NCI-H1105 treated with DMSO at 0.1 percent for 48 hours (cell line): ENCODE measurements at regions not wholly inside any gene's neighbourhood (a gene's known extent, or its start where the extent isn't known, plus 50 kb on each side); places are given as distances from the start of the nearest gene placed in this dataset.
"Not testable (repeated sequence)": the region's sequence is repeated elsewhere in the genome, so short reads cannot be mapped to it uniquely, and the experiment has no call there.

Source experiments
- DNase-seq: peaks from one replicate; lab custom pipeline; 2025; lab: John Stamatoyannopoulos, UW

- DNase-seq: no peak
Observed at GRCh38 chr11:41713030-41713429, 253.6 kb upstream of the LRRC4C start.

DNA sequence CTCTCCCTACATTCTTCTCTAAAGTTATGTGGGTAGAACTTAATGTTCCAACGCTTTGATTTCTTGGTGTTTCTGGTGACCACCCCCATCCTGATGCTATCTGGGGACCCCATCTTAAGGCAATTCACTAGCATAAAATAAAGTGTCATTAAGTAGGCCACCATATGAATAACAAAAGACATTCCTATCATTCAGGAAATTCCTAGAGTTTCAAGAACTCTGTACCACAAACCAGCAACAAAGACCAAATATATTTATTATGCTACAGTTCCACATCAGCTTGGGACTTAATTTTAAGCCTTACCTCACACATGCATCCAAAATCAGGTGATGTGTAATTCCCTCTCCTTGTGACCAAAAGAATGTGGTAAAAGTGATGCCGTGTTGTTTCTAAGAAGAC lies 254.6 kb upstream of the LRRC4C start:
- DNase-seq: no peak

DNA sequence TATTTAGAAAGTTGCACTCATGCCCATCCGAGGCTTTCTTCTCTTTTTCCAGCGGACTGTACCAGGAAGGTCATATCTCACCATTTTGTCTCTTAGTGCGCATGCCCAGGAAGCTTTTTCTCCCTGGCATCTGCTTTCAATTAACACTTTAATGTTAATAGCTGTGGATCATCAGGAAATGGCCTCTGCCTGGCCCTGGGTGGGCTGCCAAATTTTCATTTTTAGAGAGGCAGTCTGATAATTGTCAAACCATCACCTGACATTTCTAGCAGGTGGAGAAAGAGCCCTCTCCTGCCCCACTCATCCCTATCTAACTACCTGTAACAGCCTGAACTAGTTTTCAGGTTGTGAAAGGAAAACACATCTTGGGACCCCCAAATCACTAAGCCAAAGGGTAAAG lies 257.4 kb upstream of the LRRC4C start:
- DNase-seq: peak; percentile 51

DNA sequence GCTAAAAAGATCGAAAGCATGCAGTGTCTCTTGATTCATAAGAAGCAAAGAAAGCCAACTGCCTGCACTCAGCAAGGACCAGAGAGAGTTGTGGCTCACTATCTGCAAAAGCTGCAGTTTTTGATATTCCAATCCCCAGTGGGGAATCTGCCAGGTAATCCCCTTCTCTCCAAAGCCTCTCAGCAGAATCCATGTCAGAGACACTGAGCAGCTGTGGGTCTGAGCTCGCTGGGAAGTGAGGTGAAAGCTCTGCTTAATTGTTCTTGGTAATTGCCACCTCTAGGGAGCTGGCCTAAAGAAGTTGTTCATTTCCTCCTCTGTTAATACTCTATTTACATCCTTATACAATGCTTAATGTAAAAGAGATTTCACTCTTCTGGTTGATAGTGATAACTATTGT lies 261.3 kb upstream of the LRRC4C start:
- peak; percentile 16 for DNase-seq

DNA sequence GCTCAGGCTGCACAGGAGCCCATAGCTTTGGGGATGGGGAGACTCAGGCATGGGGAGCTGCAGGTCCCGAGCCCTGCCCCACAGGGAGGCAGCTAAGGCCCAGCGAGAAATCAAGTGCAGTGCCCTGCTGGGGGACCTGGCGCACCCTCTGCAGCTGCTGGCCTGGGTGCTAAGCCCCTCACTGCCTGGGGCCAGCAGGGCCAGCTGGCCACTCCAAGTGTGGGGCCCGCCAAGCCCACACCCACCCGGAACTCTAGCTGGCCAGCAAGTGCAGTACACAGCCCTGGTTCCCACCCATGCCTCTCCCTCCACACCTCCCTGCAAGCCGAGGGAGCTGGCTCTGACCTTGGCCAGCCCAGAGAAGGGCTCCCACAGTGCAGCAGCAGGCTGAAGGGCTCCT lies 268.7 kb upstream of the LRRC4C start:
- DNase-seq: not testable (repeated sequence)

DNA sequence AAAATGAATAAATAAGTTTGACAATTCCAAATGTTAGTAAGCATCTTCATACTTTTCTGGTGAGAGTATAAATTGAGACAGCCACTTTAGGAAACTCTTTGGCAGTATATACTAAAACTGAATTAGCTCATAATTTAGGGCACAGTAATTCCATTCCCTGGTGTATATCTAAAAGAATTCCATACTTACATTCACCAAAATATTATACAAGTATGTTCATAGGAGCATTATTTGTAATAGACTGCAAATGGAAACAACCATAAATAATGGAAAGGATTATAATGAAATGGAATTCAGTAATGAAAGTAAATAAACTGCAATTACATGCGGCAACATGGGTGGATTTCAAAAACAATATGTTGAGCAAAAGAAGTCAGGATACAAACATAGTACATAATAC lies 315.8 kb upstream of the LRRC4C start:
- DNase-seq: no peak

GRCh38 chr11:41779401-41779960 lies 320.0 kb upstream of the LRRC4C start:
- DNase-seq: no peak

- DNase-seq: no peak
Observed at GRCh38 chr11:41781441-41781840, 322.0 kb upstream of the LRRC4C start.

DNA sequence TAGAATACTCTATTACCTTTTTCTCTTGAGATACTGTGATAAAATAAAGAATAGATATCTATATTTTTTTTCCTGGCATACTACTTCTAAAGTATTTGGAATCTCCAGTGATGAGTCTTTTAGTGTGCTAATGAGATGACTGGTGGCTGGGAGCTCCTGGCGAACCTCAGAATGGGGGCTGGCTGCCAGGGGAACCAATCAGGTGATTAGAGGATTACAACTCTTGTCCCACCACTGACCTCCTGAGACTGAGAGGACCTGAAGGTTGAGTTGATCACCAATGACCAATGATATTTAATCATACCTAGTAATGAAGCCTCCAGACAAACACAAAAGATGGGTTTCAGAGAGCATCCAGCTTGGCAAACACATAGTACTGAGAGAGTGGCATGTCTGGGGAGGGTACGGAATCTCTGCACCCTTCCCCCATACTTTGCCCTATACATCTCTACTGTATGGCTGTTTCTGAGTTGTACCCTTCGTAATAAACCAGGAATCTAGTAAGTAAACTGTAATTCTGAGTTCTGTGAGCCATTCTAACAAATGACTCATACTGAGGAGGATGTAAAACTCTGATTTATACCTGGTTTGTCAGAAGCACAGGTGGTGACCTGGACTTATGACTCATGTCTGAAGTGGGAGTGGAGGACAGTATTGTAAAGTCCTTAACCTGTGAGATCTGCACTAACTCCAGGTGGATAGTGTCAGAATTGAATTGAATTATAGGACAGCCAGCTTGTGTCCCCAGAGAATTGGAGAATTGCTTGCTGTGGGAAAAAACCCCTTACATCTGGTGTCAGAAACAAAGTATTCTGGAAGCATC lies 325.3 kb upstream of the LRRC4C start:
- DNase-seq: no peak

- no peak for DNase-seq
Observed at GRCh38 chr11:41786087-41786486, 326.6 kb upstream of the LRRC4C start.

DNA sequence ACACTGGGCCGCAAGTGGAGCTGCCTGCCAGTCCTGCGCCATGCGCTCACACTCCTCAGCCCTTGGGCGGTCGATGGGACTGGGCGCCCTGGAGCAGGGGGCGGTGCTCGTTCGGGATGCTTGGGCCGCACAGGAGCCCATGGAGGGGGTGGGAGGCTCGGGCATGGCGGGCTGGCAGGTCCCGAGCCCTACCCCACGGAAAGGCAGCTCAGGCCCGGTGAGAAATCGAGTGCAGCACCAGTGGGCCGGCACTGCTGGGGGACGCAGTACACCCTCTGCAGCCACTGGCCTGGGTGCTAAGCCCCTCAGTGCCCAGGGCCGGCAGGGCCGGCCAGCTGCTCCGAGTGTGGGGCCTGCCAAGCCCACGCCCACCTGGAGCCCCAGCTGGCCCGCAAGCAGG lies 328.7 kb upstream of the LRRC4C start:
- no peak for DNase-seq

DNA sequence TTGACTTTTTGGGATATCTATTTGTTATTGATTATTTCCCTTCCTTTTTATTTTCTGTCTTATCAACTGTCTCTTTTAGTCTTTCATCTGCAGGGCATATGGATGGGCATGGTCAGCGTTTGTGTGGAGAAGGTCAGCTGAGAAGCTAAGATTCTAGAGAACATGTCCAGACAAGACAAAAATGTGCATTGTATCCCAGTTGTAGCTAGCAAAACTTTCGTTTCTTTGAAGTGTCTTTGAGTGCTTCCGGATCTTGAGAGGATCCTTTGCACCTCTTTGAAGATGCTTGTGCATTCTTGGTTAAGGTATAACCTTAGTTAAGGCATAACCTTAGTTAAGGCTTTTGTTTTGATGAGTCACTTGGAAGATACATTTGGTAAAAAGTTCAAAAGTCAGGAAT lies 329.9 kb upstream of the LRRC4C start:
- no peak for DNase-seq

- no peak for DNase-seq
Observed at GRCh38 chr11:41795004-41795403, 335.6 kb upstream of the LRRC4C start.

- DNase-seq: no peak
Observed at GRCh38 chr11:41799754-41800153, 340.3 kb upstream of the LRRC4C start.

- no peak for DNase-seq
Observed at GRCh38 chr11:41803895-41804294, 344.4 kb upstream of the LRRC4C start.

GRCh38 chr11:41816396-41816795 lies 356.9 kb upstream of the LRRC4C start:
- no peak for DNase-seq

DNA sequence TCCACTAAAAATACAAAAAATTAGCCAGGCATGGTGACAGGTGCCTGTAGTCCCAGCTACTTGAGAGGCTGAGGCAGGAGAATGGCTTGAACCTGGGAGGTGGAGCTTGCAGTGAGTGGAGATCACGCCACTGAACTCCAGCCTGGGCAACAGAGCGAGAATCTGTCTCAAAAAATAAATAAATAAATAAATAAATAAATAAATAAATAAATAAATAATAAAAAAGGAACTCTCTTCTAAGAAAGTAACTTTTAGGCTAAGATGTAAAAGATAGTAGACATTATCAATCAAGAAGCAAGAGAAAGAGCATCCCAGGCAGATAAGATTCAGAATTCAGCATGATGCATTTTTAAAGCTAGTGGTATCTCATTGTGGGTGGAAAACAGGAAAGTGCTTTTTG lies 364.8 kb upstream of the LRRC4C start:
- DNase-seq: not testable (repeated sequence)

GRCh38 chr11:41826085-41826484 lies 366.6 kb upstream of the LRRC4C start:
- DNase-seq: no peak

DNA sequence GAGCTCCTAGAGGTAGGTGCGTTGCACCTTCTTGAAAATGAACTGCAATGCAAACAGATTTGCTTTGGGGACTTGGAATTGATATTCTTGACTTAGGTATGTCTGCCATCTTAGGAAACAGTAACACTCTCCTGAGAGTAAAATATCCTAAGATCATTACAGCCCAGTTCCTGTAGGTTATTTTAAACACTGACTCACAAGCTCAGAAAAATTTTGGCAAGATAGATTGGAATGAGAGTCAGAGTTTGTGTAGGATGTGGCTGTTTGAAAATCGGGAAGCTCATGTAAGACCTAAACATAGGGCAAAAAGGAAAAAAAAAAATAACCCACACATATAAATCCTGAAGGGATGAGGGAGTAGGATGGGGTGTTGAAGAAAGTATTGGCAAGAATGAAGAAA lies 377.0 kb upstream of the LRRC4C start:
- DNase-seq: no peak

DNA sequence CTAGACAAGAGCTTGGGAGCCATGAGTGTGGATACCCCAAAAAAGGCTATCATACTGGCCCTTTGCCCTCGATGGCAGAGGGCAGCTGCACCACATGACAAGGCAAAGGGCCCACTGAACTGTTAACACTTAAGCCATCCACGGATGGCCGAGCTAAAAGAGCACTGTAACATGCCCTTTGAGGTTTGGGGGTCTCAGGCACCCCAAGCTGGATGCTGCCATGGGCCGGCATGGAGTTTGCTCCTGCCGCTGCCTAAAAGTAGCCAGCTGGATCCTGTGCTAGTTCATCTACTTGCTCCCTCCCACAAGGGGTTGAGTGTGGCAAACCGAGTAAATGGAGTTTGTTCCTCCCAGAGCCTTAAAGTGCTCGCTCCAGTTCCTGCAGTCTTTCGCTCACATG lies 383.2 kb upstream of the LRRC4C start:
- DNase-seq: no peak

- no peak for DNase-seq
Observed at GRCh38 chr11:41845066-41845465, 385.6 kb upstream of the LRRC4C start.

GRCh38 chr11:41848349-41848748 lies 388.9 kb upstream of the LRRC4C start:
- no peak for DNase-seq

- no peak for DNase-seq
Observed at GRCh38 chr11:41849250-41849649, 389.8 kb upstream of the LRRC4C start.

- DNase-seq: no peak
Observed at GRCh38 chr11:41851743-41852142, 392.3 kb upstream of the LRRC4C start.
